Natural killer cell (primary cell): ENCODE measurements at regions not wholly inside any gene's neighbourhood (a gene's known extent, or its start where the extent isn't known, plus 50 kb on each side); places are given as distances from the start of the nearest gene placed in this dataset.

Experiments
- ATAC-seq, 3 donors: fragments of 150-1000 bp in 2 of 3; fragments of 200-7000 bp in 1 of 3; cut with Tn5 transposase; 1 replicate in 1 of 3; 2 replicates in 2 of 3; pipeline ENCODE4 v1.10.0; 2021; ENCODE audit warnings: mild to moderate bottlenecking in 2 of 3, moderate library complexity in 2 of 3
- DNase-seq, 2 donors: peaks; one replicate each; pipeline versions ENCODE4 v3.0.0 to v3.0.0-alpha.2; 2013 to 2021; ENCODE audit warnings: mixed read lengths in 1 of 2
- H3K27ac ChIP-seq: one replicate; pipeline ENCODE4 v1.5.1; 2013; ENCODE audit warnings: mild to moderate bottlenecking, low read length
- H3K27me3 ChIP-seq: one replicate; pipeline ENCODE4 v1.6.1; 2013; ENCODE audit warnings: low read length; ENCODE audit not compliant: control insufficient read depth, insufficient read depth
- H3K36me3 ChIP-seq: one replicate; pipeline ENCODE4 v1.6.1; 2013; ENCODE audit warnings: low read length; ENCODE audit not compliant: control insufficient read depth, insufficient read depth
- H3K4me1 ChIP-seq: one replicate; pipeline ENCODE4 v1.6.1; 2013; ENCODE audit warnings: low read length; ENCODE audit not compliant: control insufficient read depth, insufficient read depth
- H3K4me3 ChIP-seq: one replicate; pipeline ENCODE4 v1.5.1; 2013; ENCODE audit warnings: low read length
- H3K9me3 ChIP-seq: one replicate; pipeline ENCODE4 v1.6.1; 2013; ENCODE audit warnings: low read length; ENCODE audit not compliant: control insufficient read depth, insufficient read depth
- H3K27ac Mint-ChIP-seq, 2 donors: one replicate each; pipeline ENCODE4 v1.8.0; 2022; ENCODE audit warnings: mild to moderate bottlenecking in 2 of 2, mixed read lengths in 2 of 2, moderate library complexity in 1 of 2
- H3K27me3 Mint-ChIP-seq, 2 donors: one replicate each; pipeline ENCODE4 v1.8.0; 2022; ENCODE audit warnings: low read depth in 2 of 2, mixed read lengths in 2 of 2
- H3K36me3 Mint-ChIP-seq: one replicate; pipeline ENCODE4 v1.8.0; 2022; ENCODE audit warnings: mixed read lengths
- H3K4me1 Mint-ChIP-seq, 2 donors: one replicate each; pipeline ENCODE4 v1.8.0; 2022; ENCODE audit warnings: mixed read lengths in 2 of 2
- H3K4me3 Mint-ChIP-seq: one replicate; pipeline ENCODE4 v1.8.0; 2022; ENCODE audit warnings: mild to moderate bottlenecking, moderate library complexity, mixed read lengths
- H3K9me3 Mint-ChIP-seq, 2 donors: one replicate each; pipeline ENCODE4 v1.8.0; 2022; ENCODE audit warnings: mixed read lengths in 2 of 2
- WGBS: methylation state at CpG from one replicate; pipeline ENCODE4 v1.1.7; 2013; ENCODE audit warnings: missing lambda C conversion rate; ENCODE audit not compliant: insufficient coverage; 5-methylcytosine and 5-hydroxymethylcytosine counted together
- intact Hi-C: fragments of 100-400 bp; cut with micrococcal nuclease; formaldehyde crosslinking; loops from one replicate; pipeline ENCODE4 v1.14.2; 2022
- TF ChIP-seq, protein P1 (sequence below): fragments of 200-600 bp; IDR thresholded peaks from one replicate; pipeline ENCODE4 v1.8.0; 2022; ENCODE audit warnings: antibody characterized with exemption

DNA sequence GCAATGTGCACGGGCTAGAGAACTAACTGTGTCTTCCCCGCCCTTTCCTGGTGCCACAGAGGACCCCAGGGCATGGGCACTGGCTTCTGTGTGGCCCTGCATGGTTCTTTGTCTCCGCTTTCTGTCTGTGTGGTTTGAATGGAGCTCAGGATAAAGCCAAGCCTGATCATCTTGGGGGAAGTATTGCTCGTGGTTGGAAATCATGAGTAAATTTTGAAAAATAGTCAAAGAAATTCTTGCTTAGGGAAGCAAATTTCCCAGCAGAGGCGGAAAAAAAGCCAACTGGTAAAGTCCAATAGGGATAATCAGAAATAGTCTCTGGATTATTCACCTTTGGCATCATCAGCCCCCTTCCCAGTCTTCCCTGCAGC is 55.4 kb downstream of the MAGEF1 start:
- intact Hi-C loops = no loop called here
- TF ChIP-seq, protein P1, sequence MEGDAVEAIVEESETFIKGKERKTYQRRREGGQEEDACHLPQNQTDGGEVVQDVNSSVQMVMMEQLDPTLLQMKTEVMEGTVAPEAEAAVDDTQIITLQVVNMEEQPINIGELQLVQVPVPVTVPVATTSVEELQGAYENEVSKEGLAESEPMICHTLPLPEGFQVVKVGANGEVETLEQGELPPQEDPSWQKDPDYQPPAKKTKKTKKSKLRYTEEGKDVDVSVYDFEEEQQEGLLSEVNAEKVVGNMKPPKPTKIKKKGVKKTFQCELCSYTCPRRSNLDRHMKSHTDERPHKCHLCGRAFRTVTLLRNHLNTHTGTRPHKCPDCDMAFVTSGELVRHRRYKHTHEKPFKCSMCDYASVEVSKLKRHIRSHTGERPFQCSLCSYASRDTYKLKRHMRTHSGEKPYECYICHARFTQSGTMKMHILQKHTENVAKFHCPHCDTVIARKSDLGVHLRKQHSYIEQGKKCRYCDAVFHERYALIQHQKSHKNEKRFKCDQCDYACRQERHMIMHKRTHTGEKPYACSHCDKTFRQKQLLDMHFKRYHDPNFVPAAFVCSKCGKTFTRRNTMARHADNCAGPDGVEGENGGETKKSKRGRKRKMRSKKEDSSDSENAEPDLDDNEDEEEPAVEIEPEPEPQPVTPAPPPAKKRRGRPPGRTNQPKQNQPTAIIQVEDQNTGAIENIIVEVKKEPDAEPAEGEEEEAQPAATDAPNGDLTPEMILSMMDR = no peak
- Histone ChIP-seq H3K27ac (no peak overlapping the region), H3K9me3 (no peaks in the 10 kb centered on the region), H3K27me3 (no peaks in the 10 kb centered on the region), H3K36me3 (no peaks in the 10 kb centered on the region), H3K4me3 (no peak overlapping the region), H3K4me1 (no peaks in the 10 kb centered on the region)
- no peak for DNase-seq
- no peaks in the 10 kb centered on the region for H3K9me3 Mint-ChIP-seq
- WGBS = 80% methylated on average over 5 of the region's 5 CpGs
- no peaks in the 10 kb centered on the region for H3K4me1 Mint-ChIP-seq
- no peak overlapping the region for H3K4me3 Mint-ChIP-seq
- peaks cover 8 to 9% of the 10 kb centered on the region in 2 donors for H3K27me3 Mint-ChIP-seq
- H3K36me3 Mint-ChIP-seq = no peaks in the 10 kb centered on the region
- H3K27ac Mint-ChIP-seq = no peak overlapping the region
- no peak for ATAC-seq

DNA sequence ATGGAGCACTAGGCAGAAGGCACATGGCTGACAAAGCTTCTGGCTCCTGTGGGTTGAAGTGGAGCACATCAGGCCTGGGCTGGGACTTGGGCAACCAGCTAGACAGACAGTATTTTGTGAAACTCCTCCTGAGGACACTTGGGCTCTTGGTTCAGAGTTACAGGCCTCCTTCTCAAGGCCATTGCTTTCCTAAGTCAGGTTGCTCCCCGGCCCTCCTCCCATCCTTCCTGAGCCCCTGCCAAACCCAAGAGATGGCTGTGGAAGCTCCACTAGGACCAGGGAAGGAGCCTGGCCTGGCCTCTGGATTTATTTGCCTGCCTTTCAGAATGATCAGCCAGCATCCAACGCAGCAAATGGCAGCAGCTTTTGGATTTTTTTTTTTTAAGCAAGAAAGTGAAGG is 56.3 kb downstream of the MAGEF1 start:
- no peak overlapping the region for H3K4me3 Mint-ChIP-seq
- no peaks in the 10 kb centered on the region for H3K9me3 Mint-ChIP-seq
- TF ChIP-seq, protein P1 = no peak
- Histone ChIP-seq H3K9me3 (no peaks in the 10 kb centered on the region), H3K4me1 (no peaks in the 10 kb centered on the region), H3K27ac (no peak overlapping the region), H3K27me3 (no peaks in the 10 kb centered on the region), H3K36me3 (no peaks in the 10 kb centered on the region), H3K4me3 (no peak overlapping the region)
- H3K4me1 Mint-ChIP-seq = no peaks in the 10 kb centered on the region
- no peaks in the 10 kb centered on the region for H3K36me3 Mint-ChIP-seq
- intact Hi-C loops = no loop called here
- H3K27ac Mint-ChIP-seq = no peak overlapping the region
- ATAC-seq (no peak), DNase-seq (no peak)
- 87% methylated on average over 2 of the region's 2 CpGs for WGBS
- H3K27me3 Mint-ChIP-seq = peaks cover 6 to 8% of the 10 kb centered on the region in 2 donors

GRCh38 chr3:184654375-184654774 is 57.5 kb downstream of the MAGEF1 start:
- Mint-ChIP-seq H3K27me3 (peaks cover 5 to 8% of the 10 kb centered on the region in 2 donors), H3K4me3 (no peak overlapping the region), H3K36me3 (no peaks in the 10 kb centered on the region), H3K27ac (no peak overlapping the region), H3K4me1 (no peaks in the 10 kb centered on the region), H3K9me3 (no peaks in the 10 kb centered on the region)
- Histone ChIP-seq H3K36me3 (no peaks in the 10 kb centered on the region), H3K27me3 (no peaks in the 10 kb centered on the region), H3K9me3 (no peaks in the 10 kb centered on the region), H3K4me3 (no peak overlapping the region), H3K4me1 (no peaks in the 10 kb centered on the region), H3K27ac (no peak overlapping the region)
- no peak for ATAC-seq
- intact Hi-C loops = no loop called here
- TF ChIP-seq, protein P1 = no peak
- no peak for DNase-seq

DNA sequence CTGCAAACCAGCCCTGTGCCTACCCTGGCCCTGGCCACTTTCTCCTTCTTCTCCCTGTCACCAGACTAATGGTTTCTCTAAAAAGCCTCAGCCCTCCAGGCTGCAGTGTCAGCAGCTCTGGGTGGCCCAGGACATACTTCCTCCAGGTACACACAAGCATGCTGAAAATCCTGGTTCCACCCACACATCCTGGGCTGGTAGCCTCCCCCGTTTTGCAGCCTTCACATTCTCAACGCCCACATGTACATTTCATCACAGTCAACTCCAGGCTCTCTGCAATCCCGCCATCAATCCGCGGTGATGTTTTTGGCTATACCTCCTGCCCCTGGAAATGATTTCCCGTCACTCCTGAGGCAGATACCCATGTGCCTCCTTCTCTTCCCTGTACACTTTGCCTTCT is 59.4 kb downstream of the MAGEF1 start:
- H3K9me3 ChIP-seq = no peaks in the 10 kb centered on the region
- Mint-ChIP-seq H3K4me1 (no peaks in the 10 kb centered on the region), H3K27ac (no peak overlapping the region), H3K27me3 (peaks cover 5 to 8% of the 10 kb centered on the region in 2 donors), H3K4me3 (no peak overlapping the region), H3K36me3 (no peaks in the 10 kb centered on the region), H3K9me3 (no peaks in the 10 kb centered on the region)
- no peaks in the 10 kb centered on the region for H3K4me1 ChIP-seq
- intact Hi-C loops = no loop called here
- ATAC-seq = no peak
- H3K4me3 ChIP-seq = no peak overlapping the region
- WGBS = 87% methylated on average over 6 of the region's 6 CpGs
- no peaks in the 10 kb centered on the region for H3K36me3 ChIP-seq
- no peaks in the 10 kb centered on the region for H3K27me3 ChIP-seq
- TF ChIP-seq, protein P1 = no peak
- no peak for DNase-seq
- no peak overlapping the region for H3K27ac ChIP-seq
